GM23248 (cell line): ENCODE measurements at regions not wholly inside any gene's neighbourhood (a gene's known extent, or its start where the extent isn't known, plus 50 kb on each side); places are given as distances from the start of the nearest gene placed in this dataset.

Experiments
- EZH2 ChIP-seq: fragments of 200-600 bp; sonication (generic); IDR thresholded peaks from 2 replicates; pipeline ENCODE4 v1.6.1; 2018; ENCODE audit warnings: antibody characterized with exemption, mild to moderate bottlenecking; ENCODE audit not compliant: insufficient read depth, poor library complexity, severe bottlenecking
- EZH2phosphoT487 ChIP-seq: fragments of 200-600 bp; sonication (generic); IDR thresholded peaks from 2 replicates; pipeline ENCODE4 v1.6.1; 2018; ENCODE audit warnings: antibody characterized with exemption, moderate library complexity, mild to moderate bottlenecking, low read depth; ENCODE audit not compliant: insufficient read depth

DNA sequence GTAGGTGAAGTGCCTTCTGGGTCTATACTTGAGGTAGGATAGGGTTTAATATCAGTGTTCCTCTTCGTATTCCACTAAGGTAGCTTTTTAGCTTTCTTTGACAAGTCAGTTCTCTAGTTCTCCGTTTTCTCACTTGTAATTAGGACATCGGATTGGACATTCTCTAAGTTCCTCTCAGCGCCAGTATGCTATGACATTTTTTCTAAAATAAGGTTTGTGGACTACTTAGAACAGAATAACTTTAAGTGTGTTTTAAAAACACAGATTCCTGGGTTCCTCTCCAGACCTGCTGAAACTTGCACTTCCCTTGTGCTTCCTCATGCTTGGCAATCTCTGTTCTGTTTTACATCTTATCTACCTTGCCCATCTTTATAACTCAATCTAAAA, 69.3 kb upstream of the YWHAQ start:
- TF ChIP-seq EZH2 (no peak), EZH2phosphoT487 (no peak)
